Ishikawa (cell line): ENCODE measurements at regions not wholly inside any gene's neighbourhood (a gene's known extent, or its start where the extent isn't known, plus 50 kb on each side); places are given as distances from the start of the nearest gene placed in this dataset.

Source experiments
- CEBPB ChIP-seq: IDR thresholded peaks from 2 replicates; pipeline ENCODE4 v1.6.1; 2012
- CREB1 ChIP-seq: IDR thresholded peaks from 2 replicates; pipeline ENCODE4 v1.6.1; 2012; ENCODE audit warnings: low read depth
- EGR1 ChIP-seq: IDR thresholded peaks from 2 replicates; pipeline ENCODE4 v1.6.1; 2012
- EP300 ChIP-seq: IDR thresholded peaks from 2 replicates; pipeline ENCODE4 v1.6.1; 2012; ENCODE audit warnings: borderline replicate concordance
- FOXM1 ChIP-seq: IDR thresholded peaks from 2 replicates; pipeline ENCODE4 v1.6.1; 2012; ENCODE audit warnings: low read depth, borderline replicate concordance
- NFIC ChIP-seq: IDR thresholded peaks from 2 replicates; pipeline ENCODE4 v1.6.1; 2012
- RAD21 ChIP-seq: IDR thresholded peaks from 2 replicates; pipeline ENCODE4 v1.6.1; 2012; ENCODE audit warnings: low read depth
- REST ChIP-seq: IDR thresholded peaks from 2 replicates; pipeline ENCODE4 v1.6.1; 2012; ENCODE audit warnings: low read depth, mild to moderate bottlenecking
- TAF1 ChIP-seq: IDR thresholded peaks from 2 replicates; pipeline ENCODE4 v1.6.1; 2012; ENCODE audit warnings: low read depth, mild to moderate bottlenecking
- TCF12 ChIP-seq: IDR thresholded peaks from 2 replicates; pipeline ENCODE4 v1.6.1; 2012; ENCODE audit warnings: low read depth
- TEAD4 ChIP-seq: IDR thresholded peaks from 2 replicates; pipeline ENCODE4 v1.6.1; 2012
- YY1 ChIP-seq: IDR thresholded peaks from 2 replicates; pipeline ENCODE4 v1.6.1; 2012; ENCODE audit warnings: low read depth
- ZBTB7A ChIP-seq: IDR thresholded peaks from 2 replicates; pipeline ENCODE4 v1.6.1; 2012; ENCODE audit warnings: low read depth
- TF ChIP-seq, protein P1 (sequence below): IDR thresholded peaks from 2 replicates; pipeline ENCODE4 v1.6.1; 2012
- TF ChIP-seq, protein P2 (sequence below): IDR thresholded peaks from 2 replicates; pipeline ENCODE4 v1.6.1; 2012

DNA sequence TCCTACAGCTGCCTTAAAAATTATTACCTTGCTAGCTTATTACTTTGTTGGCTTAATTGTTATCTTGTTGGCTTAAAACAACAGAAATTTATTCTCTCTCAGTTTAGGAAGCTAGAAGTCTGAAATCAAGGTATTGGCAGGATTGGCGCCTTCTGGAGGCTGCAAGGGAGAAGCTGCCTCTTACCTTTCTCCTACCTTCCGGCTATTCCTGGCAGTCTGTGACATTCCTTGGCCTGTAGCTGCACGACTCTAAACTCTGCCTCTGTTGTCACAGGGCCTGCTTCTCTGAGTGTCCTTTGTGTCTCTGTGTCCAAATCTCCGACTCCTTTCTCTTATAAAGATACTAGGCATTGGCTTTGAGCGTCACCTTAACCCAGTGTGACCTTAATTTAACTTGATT lies 579.9 kb upstream of the B3GALT2 start:
- TF ChIP-seq TEAD4 (no peak), EP300 (no peak), TAF1 (no peak), REST (no peak), EGR1 (no peak), CEBPB (no peak), RAD21 (no peak), ZBTB7A (no peak), NFIC (no peak), YY1 (no peak), FOXM1 (no peak), CREB1 (no peak), TCF12 (no peak)
- TF ChIP-seq, protein P1, sequence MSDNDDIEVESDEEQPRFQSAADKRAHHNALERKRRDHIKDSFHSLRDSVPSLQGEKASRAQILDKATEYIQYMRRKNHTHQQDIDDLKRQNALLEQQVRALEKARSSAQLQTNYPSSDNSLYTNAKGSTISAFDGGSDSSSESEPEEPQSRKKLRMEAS, result no peak
- TF ChIP-seq, protein P2, sequence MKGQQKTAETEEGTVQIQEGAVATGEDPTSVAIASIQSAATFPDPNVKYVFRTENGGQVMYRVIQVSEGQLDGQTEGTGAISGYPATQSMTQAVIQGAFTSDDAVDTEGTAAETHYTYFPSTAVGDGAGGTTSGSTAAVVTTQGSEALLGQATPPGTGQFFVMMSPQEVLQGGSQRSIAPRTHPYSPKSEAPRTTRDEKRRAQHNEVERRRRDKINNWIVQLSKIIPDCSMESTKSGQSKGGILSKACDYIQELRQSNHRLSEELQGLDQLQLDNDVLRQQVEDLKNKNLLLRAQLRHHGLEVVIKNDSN, result no peak

GRCh38 chr1:193763266-193763665 lies 576.9 kb upstream of the B3GALT2 start:
- TF ChIP-seq NFIC (peak; percentile 55), REST (no peak), RAD21 (no peak), EP300 (peak; percentile 23; the same call in 1 of the 2 replicates)

GRCh38 chr1:193762236-193762635 lies 575.8 kb upstream of the B3GALT2 start:
- TF ChIP-seq RAD21, result no peak
- no peak for TF ChIP-seq TEAD4
- no peak for TF ChIP-seq EGR1
- TF ChIP-seq, protein P1, result no peak
- no peak for TF ChIP-seq TCF12
- no peak for TF ChIP-seq YY1
- TF ChIP-seq CREB1, result no peak
- TF ChIP-seq, protein P2, result no peak
- TF ChIP-seq TAF1, result no peak
- TF ChIP-seq REST, result no peak
- no peak for TF ChIP-seq FOXM1
- no peak for TF ChIP-seq EP300
- TF ChIP-seq ZBTB7A, result no peak
- TF ChIP-seq NFIC, result no peak
- TF ChIP-seq CEBPB, result no peak

DNA sequence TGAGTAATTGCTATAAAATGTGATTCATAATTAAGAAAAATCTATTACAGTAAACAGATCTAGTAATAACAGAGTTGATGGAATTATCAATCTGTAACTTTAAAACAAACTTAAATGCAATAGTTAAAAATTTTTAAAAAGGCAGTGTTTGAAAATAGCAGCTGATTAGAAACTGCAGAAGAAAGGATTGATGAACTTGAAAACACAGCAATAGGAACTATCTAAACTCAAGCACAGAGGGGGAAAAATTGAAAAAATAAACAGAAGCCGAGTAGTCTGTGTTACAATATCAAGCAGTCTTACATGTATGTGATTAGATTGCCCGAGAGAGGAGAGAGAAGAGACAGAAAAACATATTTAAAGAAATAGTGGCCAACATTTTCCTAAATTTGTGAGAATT lies 569.0 kb upstream of the B3GALT2 start:
- TF ChIP-seq, protein P2, result no peak
- TF ChIP-seq CEBPB (no peak), YY1 (no peak), ZBTB7A (no peak), TEAD4 (no peak), TCF12 (no peak), NFIC (no peak), REST (no peak), EGR1 (no peak), TAF1 (no peak), CREB1 (no peak), RAD21 (no peak), FOXM1 (no peak), EP300 (no peak)
- TF ChIP-seq, protein P1, result no peak
